GM13977 (cell line): ENCODE measurements at regions not wholly inside any gene's neighbourhood (a gene's known extent, or its start where the extent isn't known, plus 50 kb on each side); places are given as distances from the start of the nearest gene placed in this dataset.

Experiments used
- DNase-seq: peaks from one replicate; pipeline ENCODE4 v3.0.0; 2012; ENCODE audit warnings: low spot score
- in situ Hi-C: fragments of 300-500 bp; cut with MboI; formaldehyde crosslinking; loops from one replicate; pipeline ENCODE4 v1.12.0; 2022; ENCODE audit warnings: low sequenced_read_pairs, low pct_unique_long_range_greater_than_20kb, mixed read lengths, inconsistent platforms; ENCODE audit not compliant: unreplicated experiment
- TF ChIP-seq, protein P1 (sequence below): IDR thresholded peaks from 2 replicates; pipeline ENCODE4 v1.5.1; 2012; ENCODE audit warnings: mild to moderate bottlenecking, control low read depth; ENCODE audit not compliant: insufficient read depth; ENCODE audit errors: extremely low read depth, missing control alignments

DNA sequence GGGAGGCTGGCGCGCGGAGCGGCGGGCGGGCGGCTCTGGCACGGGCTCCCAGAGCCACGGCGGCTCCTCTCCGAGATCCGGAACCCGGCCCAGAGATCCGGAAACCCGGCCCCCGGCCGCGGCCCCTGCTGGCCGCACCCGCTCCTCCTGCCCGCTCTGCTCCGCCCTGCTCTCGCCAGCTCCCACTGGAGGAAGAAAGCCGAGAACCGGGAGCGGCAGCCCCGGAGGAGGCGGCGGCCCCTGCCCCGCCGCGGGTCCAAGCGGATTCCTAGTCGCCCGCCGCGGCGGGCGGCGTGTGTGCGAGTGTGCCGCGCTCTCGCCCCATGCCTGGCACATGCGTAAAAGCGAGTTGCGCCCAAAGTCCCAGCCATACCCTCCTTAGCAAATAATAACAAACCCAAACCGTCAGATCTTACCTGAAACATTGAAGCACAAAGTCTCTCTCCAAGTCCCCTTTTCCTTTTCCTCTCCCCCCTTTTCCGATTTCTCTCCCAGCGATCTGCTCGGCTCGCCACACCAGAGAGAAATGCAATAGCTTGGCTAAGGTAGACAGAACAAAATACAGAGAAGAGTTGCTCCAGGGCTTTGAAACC is 108.7 kb upstream of the KCTD1 start:
- in situ Hi-C loops, result no loop called here
- DNase-seq, result peak; percentile 62
- TF ChIP-seq, protein P1, sequence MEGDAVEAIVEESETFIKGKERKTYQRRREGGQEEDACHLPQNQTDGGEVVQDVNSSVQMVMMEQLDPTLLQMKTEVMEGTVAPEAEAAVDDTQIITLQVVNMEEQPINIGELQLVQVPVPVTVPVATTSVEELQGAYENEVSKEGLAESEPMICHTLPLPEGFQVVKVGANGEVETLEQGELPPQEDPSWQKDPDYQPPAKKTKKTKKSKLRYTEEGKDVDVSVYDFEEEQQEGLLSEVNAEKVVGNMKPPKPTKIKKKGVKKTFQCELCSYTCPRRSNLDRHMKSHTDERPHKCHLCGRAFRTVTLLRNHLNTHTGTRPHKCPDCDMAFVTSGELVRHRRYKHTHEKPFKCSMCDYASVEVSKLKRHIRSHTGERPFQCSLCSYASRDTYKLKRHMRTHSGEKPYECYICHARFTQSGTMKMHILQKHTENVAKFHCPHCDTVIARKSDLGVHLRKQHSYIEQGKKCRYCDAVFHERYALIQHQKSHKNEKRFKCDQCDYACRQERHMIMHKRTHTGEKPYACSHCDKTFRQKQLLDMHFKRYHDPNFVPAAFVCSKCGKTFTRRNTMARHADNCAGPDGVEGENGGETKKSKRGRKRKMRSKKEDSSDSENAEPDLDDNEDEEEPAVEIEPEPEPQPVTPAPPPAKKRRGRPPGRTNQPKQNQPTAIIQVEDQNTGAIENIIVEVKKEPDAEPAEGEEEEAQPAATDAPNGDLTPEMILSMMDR, result peak; percentile 9

DNA sequence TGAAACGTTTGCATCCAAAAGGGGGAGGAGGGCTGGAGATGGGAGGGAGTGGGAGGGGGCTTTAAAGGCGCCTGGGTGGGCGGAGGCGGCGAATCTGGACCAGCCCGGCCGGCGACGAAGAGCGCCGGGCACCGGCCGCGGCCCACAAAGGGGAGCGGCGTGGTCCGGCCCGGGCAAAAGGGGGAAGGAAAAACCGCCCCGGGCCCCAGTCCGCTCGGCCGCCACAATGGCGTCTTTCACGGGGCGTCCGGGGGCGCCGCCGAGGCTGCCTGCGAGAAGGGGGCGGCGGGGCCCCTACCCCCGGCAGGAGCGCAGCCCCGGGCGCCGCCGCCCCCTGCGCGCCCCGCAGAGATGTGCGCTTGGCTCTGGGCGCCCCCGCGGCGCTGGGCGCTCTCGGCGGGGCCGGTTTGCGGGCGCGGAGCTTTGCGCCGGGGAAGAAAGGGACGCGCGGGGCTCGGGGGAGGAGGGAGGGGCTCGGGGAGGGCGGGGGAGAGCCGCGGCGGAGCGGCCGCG is 108.1 kb upstream of the KCTD1 start:
- in situ Hi-C loops, result no loop called here
- TF ChIP-seq, protein P1, result no peak
- DNase-seq, result peak; percentile 27

DNA sequence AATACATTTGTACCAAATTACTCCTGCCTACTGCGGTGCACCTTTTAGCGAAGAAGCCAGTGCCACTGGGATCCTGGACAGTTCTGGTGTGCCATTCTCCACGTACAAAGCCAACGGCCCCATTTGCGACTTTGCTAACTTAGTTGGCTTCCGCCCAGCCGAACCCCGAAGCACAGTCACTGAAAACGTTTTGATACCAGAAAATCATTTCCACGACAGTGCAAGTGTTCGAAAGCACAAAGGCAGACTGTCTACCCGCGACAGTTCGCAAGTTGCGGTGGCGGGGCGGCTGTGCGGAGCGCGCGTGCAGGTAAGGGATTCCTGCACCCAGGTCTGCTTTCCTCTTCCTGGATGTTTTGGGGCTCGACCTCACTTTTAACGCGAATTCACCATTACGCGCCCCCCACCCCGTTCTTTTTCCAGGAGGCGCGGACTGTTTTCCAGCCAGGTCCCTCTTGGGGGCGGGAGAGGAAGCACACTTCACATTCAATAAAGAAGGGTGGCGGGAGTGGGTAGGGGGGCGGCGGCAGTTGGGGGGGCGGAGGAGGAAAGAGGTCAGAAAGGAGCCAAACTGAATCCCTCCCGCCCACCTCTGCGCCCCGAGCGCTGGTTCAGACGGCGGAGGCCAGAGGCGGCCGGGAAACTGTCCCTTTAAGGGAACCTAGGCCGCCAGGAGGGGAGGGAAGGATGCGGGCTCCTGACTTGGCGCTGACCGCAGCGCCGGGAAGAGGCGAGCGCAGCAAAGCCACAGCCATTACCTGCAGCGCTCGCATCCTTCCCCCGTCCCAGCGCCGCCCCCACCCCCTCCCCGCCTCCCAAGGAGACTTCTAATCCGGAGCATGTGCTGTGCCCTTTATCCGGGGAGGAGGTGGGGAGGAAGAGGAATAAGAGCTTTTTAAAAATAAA is 107.4 kb upstream of the KCTD1 start:
- in situ Hi-C loops, result no loop called here
- DNase-seq, result no peak
- TF ChIP-seq, protein P1, result no peak

DNA sequence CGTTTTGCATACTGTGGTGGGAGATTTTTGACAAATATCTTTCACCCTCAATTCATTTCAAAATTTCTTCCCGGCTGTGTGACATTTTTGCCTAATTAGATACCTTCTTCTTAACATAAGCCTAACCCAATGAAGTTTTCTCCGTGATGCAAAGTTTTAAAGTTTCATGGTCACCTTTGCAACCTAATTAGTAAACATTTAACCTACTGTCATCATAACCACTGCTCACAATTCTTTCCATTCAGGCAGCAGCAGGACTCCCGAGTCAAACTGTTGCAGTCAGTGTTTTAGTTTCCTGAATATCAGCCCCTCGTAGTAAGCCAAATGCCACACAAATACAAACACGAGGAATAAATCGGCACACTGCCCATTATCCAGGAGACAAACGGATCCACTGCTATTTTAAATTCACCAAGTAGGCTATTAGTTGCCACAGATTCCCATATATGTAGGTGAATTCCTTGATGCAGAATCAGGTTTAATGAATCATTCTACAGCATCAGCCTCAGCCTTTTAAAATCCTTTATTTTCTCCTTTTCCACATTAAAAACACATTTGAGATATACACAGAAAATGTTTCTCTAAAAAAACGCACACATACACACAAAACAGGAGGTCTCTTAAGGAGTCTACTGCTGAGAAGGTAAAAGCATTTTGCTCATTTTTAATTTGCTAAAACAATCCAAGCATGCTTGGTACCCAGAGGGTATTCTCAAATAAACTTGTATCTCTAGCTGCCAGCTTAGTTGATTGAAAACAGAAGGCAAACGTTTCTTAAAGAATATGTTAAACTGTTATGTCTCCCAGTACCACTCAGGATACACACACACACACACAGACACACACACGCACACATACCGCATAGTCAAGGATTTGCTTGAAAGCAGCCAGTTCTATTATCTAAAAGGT is 106.5 kb upstream of the KCTD1 start:
- in situ Hi-C loops, result no loop called here
- TF ChIP-seq, protein P1, result no peak
- no peak for DNase-seq

DNA sequence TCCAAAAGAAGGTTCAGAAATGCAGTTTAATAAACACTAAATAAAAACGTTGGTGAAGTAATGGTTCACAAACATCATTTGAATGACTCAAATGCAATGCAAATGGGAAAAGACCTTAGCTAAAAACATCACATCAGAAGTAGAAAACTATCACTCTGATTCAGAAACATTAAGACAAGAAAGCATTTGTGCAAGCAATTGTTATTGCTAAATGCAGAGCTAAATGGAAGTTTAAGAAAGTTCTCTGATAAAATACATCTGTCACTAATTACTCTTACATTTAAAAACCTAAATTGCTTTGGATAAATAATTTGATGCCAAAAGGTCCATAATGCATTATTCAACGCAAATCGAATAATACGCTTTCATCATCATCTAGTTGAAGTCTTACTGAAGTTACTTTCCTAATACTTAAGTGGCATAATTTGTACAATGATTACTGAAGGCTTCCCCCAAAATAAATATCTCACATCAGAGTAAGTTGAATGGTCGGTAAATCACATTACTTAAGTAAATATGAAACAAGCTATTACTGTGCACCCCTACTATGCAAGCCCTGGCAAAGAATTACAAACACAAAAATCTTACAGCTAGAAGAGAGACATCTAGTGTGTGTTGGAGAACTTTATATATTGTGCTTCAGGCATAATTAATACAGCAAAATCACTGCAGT is 105.7 kb upstream of the KCTD1 start:
- in situ Hi-C loops, result no loop called here
- no peak for DNase-seq
- TF ChIP-seq, protein P1, result no peak
